ENCODE measurements at regions not wholly inside any gene's neighbourhood (a gene's known extent, or its start where the extent isn't known, plus 50 kb on each side); places are given as distances from the start of the nearest gene placed in this dataset.
"Not testable (repeated sequence)": the region's sequence is repeated elsewhere in the genome, so short reads cannot be mapped to it uniquely, and the experiment has no call there.

DNA sequence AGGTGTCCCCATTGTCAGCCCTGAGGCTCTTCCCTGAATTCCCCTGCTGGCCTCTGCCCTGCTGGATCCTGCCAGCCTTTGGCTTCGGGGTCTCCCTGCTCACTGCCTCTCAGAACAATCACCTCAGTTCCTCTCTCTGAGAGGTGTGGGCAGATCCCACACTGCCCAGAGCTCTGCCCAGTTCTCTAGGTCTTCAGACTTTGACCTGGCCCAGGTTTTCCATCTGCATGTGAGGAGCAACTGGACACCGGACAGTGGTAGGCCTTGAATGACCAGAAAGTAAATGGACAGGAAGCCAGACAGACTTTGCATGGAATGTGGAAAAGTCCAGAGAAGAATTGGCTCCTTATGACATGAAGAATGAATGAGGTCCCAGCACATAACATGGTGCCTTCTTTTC, 111.8 kb downstream of the FOXD4L6 start:
- not testable (repeated sequence) for DNase-seq

GRCh38 chr9:40999952-41000700, 128.4 kb downstream of the FOXD4L6 start:
- not testable (repeated sequence) for DNase-seq

GRCh38 chr9:40995490-40995889, 133.0 kb downstream of the FOXD4L6 start:
- not testable (repeated sequence) for DNase-seq

DNA sequence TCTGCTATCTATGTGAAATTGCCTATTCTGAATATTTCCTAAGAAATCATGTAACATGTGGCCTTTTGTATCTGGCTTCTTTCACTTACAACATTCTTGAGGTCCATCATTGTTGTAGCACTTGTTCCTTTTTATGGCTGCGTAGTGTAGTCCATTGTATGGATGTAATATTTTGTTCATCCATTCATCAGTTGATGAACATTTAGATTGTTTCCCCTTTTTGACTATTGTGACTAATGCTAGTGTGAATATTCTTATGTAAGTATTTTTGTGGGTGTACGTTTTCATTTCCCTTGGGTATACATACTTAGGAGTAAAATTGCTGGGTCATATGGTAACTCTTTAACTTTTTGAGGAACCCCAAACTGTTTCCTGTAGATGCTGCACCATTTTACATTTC, 134.6 kb downstream of the FOXD4L6 start:
- not testable (repeated sequence) for DNase-seq

DNA sequence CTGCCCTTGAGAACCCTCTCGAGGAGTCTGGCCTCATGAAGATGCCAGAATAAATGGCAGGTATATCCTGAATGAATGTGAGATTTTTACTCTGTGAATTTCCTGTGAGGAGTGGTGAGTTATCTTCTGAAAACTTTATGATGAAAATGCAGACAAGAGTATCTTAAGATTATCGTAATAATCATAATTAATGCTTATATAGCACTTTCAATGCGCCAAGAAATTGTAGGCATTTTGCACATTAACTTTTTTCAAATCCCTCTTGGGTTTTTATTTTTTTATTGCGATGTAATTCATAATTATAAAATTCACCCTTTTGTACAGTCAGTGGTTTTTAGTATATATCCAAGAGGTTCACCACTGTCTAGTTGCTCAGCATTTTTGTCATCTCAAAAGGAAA, 135.1 kb downstream of the FOXD4L6 start:
- not testable (repeated sequence) for DNase-seq

DNA sequence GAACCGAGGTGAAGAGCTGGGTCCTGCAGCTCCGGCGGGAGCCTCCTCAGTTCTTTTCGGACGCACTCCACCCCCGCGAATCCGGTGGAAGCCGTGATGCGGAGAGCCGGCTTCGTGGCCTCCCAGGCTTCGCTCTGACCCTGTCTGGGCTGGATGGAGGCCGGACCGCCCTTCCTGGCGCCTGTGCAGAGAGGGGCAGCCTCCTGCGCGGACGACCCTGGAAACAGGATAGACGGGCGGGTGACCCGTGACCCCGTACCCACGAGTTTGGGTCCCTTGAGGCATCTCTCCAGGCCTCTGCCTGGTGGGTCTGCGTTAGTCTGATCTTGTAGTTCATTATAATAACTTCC, 136.0 kb downstream of the FOXD4L6 start:
- not testable (repeated sequence) for DNase-seq

GRCh38 chr9:40991741-40992471, 136.6 kb downstream of the FOXD4L6 start:
- peak; percentile 99 for DNase-seq

DNA sequence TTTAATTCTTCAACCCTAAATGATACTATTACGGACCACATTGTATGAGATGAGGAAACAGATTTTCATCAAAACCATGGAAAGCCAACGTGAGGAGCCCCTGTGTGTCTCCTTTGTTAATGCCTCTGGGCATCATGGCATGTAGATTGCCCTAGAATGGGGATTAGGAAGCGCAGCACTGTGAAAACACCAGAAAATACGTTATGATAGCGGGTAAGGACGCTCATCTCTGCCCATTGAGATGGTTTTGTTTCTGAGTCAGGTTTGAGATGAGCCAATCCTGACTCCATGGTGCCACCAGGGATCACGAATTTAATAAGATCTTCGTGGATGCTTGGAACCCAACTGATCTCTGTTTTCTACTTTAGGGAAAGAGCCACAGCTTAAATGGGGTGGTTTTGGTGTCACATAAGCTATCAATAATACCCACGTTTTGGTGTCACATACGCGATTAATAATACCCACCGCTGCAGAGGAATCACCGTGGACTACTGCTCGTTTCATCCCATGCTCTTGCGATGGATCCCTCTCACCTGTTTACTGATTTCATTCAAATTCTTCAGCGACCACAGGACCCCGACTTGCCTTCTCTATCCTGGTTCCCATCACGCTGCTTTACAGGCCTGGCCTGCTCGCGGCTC, 137.3 kb downstream of the FOXD4L6 start:
- DNase-seq = not testable (repeated sequence)

DNA sequence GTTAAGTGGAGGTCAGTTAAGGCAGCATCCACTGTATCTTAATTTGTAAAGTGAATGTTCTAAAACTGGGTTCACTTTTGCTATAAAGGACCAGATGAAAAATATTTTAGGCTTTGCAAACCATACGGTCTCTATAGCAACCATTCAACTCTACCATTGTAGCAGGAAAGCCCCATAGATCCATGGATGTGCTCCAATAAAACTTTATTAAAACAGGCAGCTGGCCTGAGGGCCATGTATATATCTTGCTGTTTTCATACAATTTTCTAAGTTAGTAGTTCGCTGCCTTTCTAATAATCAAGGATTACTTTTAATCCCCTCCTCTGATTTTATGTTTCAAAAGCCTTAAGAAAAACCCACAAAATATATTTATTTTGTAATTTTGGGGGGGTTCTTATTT, 142.1 kb downstream of the FOXD4L6 start:
- not testable (repeated sequence) for DNase-seq

- not testable (repeated sequence) for DNase-seq
Observed at GRCh38 chr9:40975351-40975750, 153.1 kb downstream of the FOXD4L6 start.

GRCh38 chr9:40974912-40975311, 153.6 kb downstream of the FOXD4L6 start:
- not testable (repeated sequence) for DNase-seq

GRCh38 chr9:40971773-40972172, 156.7 kb downstream of the FOXD4L6 start:
- DNase-seq = not testable (repeated sequence)

DNA sequence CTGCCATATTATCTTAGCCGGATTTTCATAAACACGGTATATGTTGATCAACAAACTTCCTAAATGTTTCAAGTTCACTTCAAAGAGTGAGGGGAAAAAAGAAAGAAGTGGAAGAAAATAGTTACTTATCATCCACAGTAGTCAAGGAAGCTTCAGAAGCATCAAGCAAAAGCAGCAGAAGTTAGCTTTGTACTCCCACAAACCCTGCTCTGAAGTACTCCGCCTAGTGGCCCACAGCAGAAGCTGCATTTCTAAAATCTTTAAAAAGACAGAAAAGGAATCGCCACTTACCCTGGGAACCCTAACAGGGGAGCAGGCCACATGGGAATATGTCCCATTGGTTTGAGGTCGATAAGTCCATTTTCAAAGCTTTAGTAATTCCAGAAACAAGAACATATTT, 158.1 kb downstream of the FOXD4L6 start:
- DNase-seq = not testable (repeated sequence)

GRCh38 chr9:40962461-40962860, 166.0 kb downstream of the FOXD4L6 start:
- not testable (repeated sequence) for DNase-seq

DNA sequence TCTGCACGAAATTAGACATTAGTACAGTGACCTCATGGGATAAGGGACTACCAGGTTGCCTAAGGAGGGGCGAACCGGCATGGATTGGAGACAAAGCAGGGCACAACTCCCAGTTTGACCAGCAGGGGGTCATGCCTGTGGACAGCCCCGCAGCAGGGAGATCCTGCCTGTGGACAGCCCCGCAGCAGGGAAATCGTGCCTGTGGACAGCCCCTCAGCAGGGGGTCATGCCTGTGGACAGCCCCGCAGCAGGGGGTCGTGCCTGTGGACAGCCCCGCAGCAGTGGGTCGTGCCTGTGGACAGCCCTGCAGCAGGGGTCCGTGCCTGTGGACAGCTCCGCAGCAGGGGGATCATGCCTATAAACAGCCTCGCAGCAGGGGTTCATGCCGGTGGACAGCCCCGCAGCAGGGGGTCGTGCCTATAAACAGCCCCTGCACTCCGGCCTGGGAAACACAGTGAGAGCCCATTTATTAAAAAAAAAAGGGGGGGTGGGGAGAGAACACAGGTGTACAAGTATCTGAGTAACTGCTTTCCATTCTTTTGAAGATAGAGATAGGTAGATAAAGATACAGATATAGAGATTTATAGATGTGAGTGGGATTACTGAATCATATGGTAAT, 176.5 kb downstream of the FOXD4L6 start:
- DNase-seq = not testable (repeated sequence)

- not testable (repeated sequence) for DNase-seq
Observed at GRCh38 chr9:40946228-40946627, 182.3 kb downstream of the FOXD4L6 start.

- DNase-seq = not testable (repeated sequence)
Observed at GRCh38 chr9:40942730-40943129, 185.8 kb downstream of the FOXD4L6 start.

DNA sequence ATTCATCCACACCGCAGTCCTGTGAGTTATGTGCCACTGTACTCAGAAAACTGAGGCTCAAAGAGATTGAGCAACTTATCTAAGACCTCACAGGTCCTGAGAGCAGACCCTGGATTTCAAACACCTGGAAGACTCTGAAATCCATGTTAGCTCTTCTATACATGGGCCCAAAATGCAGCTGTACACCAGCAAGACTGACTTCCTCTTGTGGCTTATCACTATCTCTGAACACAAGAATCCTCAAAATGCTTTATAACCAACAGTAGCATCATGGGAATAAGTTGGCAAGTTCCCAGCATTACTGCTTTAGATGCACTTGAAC, 188.6 kb downstream of the FOXD4L6 start:
- not testable (repeated sequence) for DNase-seq

GRCh38 chr9:40939201-40939887, 189.1 kb downstream of the FOXD4L6 start:
- not testable (repeated sequence) for DNase-seq

DNA sequence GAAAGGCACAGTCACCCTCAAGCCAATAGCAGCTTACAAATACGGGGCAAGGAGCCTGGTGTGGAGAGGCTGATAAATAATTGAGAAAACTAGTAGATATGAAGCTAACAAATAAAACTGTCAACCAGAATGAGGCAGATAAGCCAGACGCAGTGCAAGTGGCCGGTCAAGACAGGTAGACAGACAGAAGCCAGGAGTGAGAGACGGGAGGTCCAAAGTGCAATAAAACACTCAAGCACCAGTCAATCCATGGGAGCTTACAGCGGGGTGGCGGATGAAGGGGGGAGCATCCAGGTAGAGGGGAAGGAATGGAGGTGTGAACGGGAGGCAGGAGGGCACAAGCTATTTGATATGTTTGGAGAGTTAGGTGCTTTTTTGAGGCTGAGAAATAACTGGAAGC, 193.1 kb downstream of the FOXD4L6 start:
- no peak for DNase-seq

GRCh38 chr9:40934480-40934879, 194.0 kb downstream of the FOXD4L6 start:
- not testable (repeated sequence) for DNase-seq

DNA sequence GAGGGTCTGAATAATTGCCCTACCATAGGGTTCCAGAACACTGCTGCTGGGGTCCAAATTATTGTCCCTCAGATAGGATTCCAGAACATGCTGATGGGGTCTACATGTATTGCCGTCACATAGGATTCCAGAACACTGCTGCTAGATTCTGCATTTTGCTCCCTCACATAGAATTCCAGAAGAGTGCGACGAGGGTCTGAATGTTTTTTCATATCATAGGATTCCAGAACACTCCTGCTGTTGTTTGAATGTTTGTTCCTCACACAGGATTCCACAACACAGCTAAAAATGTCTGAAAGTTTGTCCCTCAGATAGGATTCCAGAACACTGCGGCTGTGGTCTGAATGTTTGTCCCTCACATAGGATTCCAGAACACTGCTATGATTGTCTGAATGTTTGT, 198.1 kb downstream of the FOXD4L6 start:
- DNase-seq = not testable (repeated sequence)

DNA sequence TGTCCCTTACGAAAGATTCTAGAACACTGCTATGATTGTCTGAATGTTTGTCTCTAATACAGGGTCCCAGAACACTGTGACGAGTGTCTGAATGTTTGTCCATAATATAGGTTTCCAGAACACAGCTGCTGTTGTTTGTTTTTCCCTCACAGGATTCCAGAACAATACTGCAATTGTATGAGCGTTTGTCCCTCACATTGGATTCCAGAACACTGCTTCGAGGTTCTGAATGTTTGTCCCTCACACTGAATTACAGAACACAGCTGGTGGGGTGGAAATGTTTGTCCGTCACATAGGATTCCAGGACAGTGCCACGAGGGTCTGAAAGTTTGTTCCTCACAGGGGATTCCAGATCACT, 199.0 kb downstream of the FOXD4L6 start:
- not testable (repeated sequence) for DNase-seq
